CD14-positive monocyte (primary cell): ENCODE measurements at regions not wholly inside any gene's neighbourhood (a gene's known extent, or its start where the extent isn't known, plus 50 kb on each side); places are given as distances from the start of the nearest gene placed in this dataset.

ENCODE experiments used
- DNase-seq, 3 donors: peaks; one replicate each; pipeline ENCODE4 v3.0.0-alpha.2; 2011 to 2022
- H2AFZ ChIP-seq: 2 replicates; pipeline ENCODE4 v1.6.0; 2012; ENCODE audit warnings: mild to moderate bottlenecking, low read depth, low read length, inconsistent platforms; ENCODE audit not compliant: insufficient read depth, poor library complexity, severe bottlenecking
- H3K27ac ChIP-seq, 2 donors: 1 replicate in 1 of 2; 2 replicates in 1 of 2; pipeline ENCODE4 v1.5.1; 2012 to 2013; ENCODE audit warnings: low read length in 2 of 2, control low read depth in 1 of 2, inconsistent platforms in 1 of 2, low read depth in 1 of 2, mild to moderate bottlenecking in 1 of 2
- H3K27me3 ChIP-seq, 2 donors: one replicate each; pipeline versions ENCODE4 v1.6.0 to v1.6.1; 2011 to 2013; ENCODE audit warnings: low read length in 2 of 2; ENCODE audit not compliant: control insufficient read depth in 2 of 2, insufficient read depth in 2 of 2
- H3K36me3 ChIP-seq, 2 donors: replicated peaks in 1 of 2; 1 replicate in 1 of 2; 2 replicates in 1 of 2; pipeline versions ENCODE4 v1.5.1 to v1.6.1; 2012 to 2013; ENCODE audit warnings: low read length in 2 of 2, control low read depth in 1 of 2, inconsistent platforms in 1 of 2, mild to moderate bottlenecking in 1 of 2; ENCODE audit not compliant: insufficient read depth in 2 of 2, control insufficient read depth in 1 of 2
- H3K4me1 ChIP-seq, 2 donors: 1 replicate in 1 of 2; 2 replicates in 1 of 2; pipeline versions ENCODE4 v1.5.1 to v1.6.1; 2012 to 2013; ENCODE audit warnings: low read length in 2 of 2, control low read depth in 1 of 2, inconsistent platforms in 1 of 2, mild to moderate bottlenecking in 1 of 2, moderate library complexity in 1 of 2; ENCODE audit not compliant: insufficient read depth in 2 of 2, control insufficient read depth in 1 of 2
- H3K4me2 ChIP-seq: replicated peaks from 2 replicates; pipeline ENCODE3; 2012; ENCODE audit warnings: low read length, moderate library complexity, mild to moderate bottlenecking; ENCODE audit not compliant: poor library complexity, severe bottlenecking; ENCODE audit errors: extremely low read depth
- H3K4me3 ChIP-seq, 3 experiments: fragments of 200-600 bp in 1 of 3; sonication (generic) in 1 of 3; replicated peaks in 1 of 3; 1 replicate in 2 of 3; 2 replicates in 1 of 3; pipeline ENCODE4 v1.5.1; 2011 to 2013; ENCODE audit warnings: low read length in 3 of 3, mild to moderate bottlenecking in 3 of 3, control low read depth in 2 of 3, low read depth in 2 of 3, inconsistent platforms in 1 of 3, moderate library complexity in 1 of 3
- H3K79me2 ChIP-seq: 2 replicates; pipeline ENCODE4 v1.6.0; 2012; ENCODE audit warnings: mild to moderate bottlenecking, control low read depth, inconsistent platforms, low read length, moderate library complexity; ENCODE audit not compliant: insufficient read depth
- H3K9ac ChIP-seq: 2 replicates; pipeline ENCODE4 v1.6.0; 2017; ENCODE audit warnings: low read length, mild to moderate bottlenecking; ENCODE audit not compliant: insufficient read depth, poor library complexity, severe bottlenecking
- H3K9me3 ChIP-seq, 2 donors: replicated peaks in 1 of 2; 1 replicate in 1 of 2; 2 replicates in 1 of 2; pipeline versions ENCODE4 v1.5.1 to v1.6.1; 2012 to 2013; ENCODE audit warnings: low read length in 2 of 2, control low read depth in 1 of 2; ENCODE audit not compliant: control insufficient read depth in 1 of 2, insufficient read depth in 1 of 2
- H4K20me1 ChIP-seq: 2 replicates; pipeline ENCODE4 v1.6.0; 2012; ENCODE audit warnings: mild to moderate bottlenecking, low read length, control low read depth, moderate library complexity; ENCODE audit not compliant: insufficient read depth
- H3K27ac Mint-ChIP-seq, 7 donors: one replicate each; pipeline ENCODE4 v1.8.0; 2020; ENCODE audit warnings: mild to moderate bottlenecking in 7 of 7, mixed read lengths in 7 of 7, moderate library complexity in 6 of 7, inconsistent platforms in 2 of 7
- H3K27me3 Mint-ChIP-seq, 3 donors: one replicate each; pipeline ENCODE4 v1.8.0; 2021 to 2022; ENCODE audit warnings: low read depth in 3 of 3, mild to moderate bottlenecking in 3 of 3, mixed read lengths in 3 of 3, moderate library complexity in 3 of 3, inconsistent platforms in 1 of 3
- H3K36me3 Mint-ChIP-seq, 2 donors: one replicate each; pipeline ENCODE4 v1.8.0; 2020; ENCODE audit warnings: mixed read lengths in 2 of 2, inconsistent platforms in 1 of 2, mild to moderate bottlenecking in 1 of 2
- H3K4me1 Mint-ChIP-seq: one replicate; pipeline ENCODE4 v1.8.0; 2020; ENCODE audit warnings: mild to moderate bottlenecking, mixed read lengths
- H3K4me3 Mint-ChIP-seq, 2 donors: one replicate each; pipeline ENCODE4 v1.8.0; 2020; ENCODE audit warnings: mild to moderate bottlenecking in 2 of 2, mixed read lengths in 2 of 2, moderate library complexity in 1 of 2
- H3K9me3 Mint-ChIP-seq, 7 donors: one replicate each; pipeline ENCODE4 v1.8.0; 2020 to 2022; ENCODE audit warnings: mixed read lengths in 7 of 7, mild to moderate bottlenecking in 6 of 7, moderate library complexity in 6 of 7, inconsistent platforms in 2 of 7
- WGBS: methylation state at CpG from one replicate; pipeline ENCODE4 v1.1.5; 2013; ENCODE audit warnings: missing lambda C conversion rate; ENCODE audit not compliant: insufficient coverage; 5-methylcytosine and 5-hydroxymethylcytosine counted together
- intact Hi-C, 2 donors: fragments of 100-400 bp; cut with micrococcal nuclease; formaldehyde crosslinking; loops; one replicate each; pipeline versions ENCODE4 v1.15.0 to v1.15.1; 2023
- TF ChIP-seq, protein P1 (sequence below): fragments of 200-600 bp; IDR thresholded peaks from one replicate; pipeline ENCODE4 v1.8.0; 2022; ENCODE audit warnings: antibody characterized with exemption, mild to moderate bottlenecking

DNA sequence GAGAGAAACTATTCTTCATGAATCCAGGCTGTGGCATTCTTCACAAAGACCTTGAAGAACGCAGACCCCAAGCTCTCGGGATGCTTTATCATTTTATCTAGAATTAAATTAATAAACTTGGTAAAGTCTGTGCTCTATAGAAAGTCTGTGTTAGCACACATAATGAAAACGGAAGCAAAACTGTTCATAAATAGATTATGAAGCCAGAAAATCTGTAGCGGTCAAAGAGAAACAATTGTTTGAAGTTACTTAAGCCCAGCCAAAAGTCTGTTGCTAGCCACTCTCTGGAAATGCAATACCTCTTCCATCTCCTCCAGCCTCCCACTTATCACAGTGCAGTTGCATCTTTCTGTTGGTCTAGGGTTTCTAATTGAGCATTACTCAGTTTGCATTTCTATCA lies 375.9 kb downstream of the KIF4B start:
- H3K27me3 Mint-ChIP-seq, result peaks cover 0 to 2% (median 1%) of the 10 kb centered on the region in 3 donors
- Histone ChIP-seq H3K9ac (no peak overlapping the region), H3K9me3 (no peaks in the 10 kb centered on the region), H3K4me2 (no peak overlapping the region), H2AFZ (no peak overlapping the region), H3K79me2 (no peaks in the 10 kb centered on the region), H3K4me3 (no peak overlapping the region), H3K27me3 (no peaks in the 10 kb centered on the region), H4K20me1 (no peaks in the 10 kb centered on the region), H3K27ac (no peak overlapping the region), H3K36me3 (no peaks in the 10 kb centered on the region), H3K4me1 (no peaks in the 10 kb centered on the region)
- no peak for DNase-seq
- H3K4me3 Mint-ChIP-seq, result no peak overlapping the region
- TF ChIP-seq, protein P1, sequence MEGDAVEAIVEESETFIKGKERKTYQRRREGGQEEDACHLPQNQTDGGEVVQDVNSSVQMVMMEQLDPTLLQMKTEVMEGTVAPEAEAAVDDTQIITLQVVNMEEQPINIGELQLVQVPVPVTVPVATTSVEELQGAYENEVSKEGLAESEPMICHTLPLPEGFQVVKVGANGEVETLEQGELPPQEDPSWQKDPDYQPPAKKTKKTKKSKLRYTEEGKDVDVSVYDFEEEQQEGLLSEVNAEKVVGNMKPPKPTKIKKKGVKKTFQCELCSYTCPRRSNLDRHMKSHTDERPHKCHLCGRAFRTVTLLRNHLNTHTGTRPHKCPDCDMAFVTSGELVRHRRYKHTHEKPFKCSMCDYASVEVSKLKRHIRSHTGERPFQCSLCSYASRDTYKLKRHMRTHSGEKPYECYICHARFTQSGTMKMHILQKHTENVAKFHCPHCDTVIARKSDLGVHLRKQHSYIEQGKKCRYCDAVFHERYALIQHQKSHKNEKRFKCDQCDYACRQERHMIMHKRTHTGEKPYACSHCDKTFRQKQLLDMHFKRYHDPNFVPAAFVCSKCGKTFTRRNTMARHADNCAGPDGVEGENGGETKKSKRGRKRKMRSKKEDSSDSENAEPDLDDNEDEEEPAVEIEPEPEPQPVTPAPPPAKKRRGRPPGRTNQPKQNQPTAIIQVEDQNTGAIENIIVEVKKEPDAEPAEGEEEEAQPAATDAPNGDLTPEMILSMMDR, result no peak
- H3K4me1 Mint-ChIP-seq, result no peaks in the 10 kb centered on the region
- peaks cover 0 to 3% (median 0%) of the 10 kb centered on the region in 7 donors for H3K9me3 Mint-ChIP-seq
- no peaks in the 10 kb centered on the region for H3K36me3 Mint-ChIP-seq
- intact Hi-C loops, result no loop called here
- no peak overlapping the region for H3K27ac Mint-ChIP-seq
- no CpG with 5 or more reads among the region's 4 CpGs for WGBS

DNA sequence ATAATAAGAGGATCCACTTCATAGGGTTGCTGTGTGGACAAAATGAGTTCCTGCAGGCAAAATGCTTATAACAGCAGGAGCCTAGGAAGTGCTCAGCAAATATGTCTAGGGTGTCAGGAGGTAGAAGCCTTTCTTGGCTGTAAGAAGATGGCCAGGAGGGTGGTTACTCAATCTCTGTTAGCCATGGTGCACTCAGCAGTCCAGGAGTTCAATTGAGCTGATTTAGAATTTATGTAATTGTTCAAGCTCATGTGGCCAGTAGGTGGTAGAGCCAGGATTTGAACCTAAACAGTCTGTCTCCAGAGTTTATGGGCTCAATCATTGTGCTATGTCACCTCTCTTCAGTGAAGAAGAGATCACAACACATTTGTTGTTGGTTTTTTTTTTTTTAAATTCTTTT lies 381.2 kb downstream of the KIF4B start:
- intact Hi-C loops, result no loop called here
- Histone ChIP-seq H3K4me1 (no peaks in the 10 kb centered on the region), H3K4me3 (no peak overlapping the region), H2AFZ (no peak overlapping the region), H3K79me2 (no peaks in the 10 kb centered on the region), H4K20me1 (no peaks in the 10 kb centered on the region), H3K9ac (no peak overlapping the region), H3K4me2 (no peak overlapping the region), H3K27ac (no peak overlapping the region), H3K36me3 (no peaks in the 10 kb centered on the region), H3K9me3 (no peaks in the 10 kb centered on the region), H3K27me3 (no peaks in the 10 kb centered on the region)
- DNase-seq, result no peak
- peaks cover 0 to 4% (median 1%) of the 10 kb centered on the region in 7 donors for H3K9me3 Mint-ChIP-seq
- no peak overlapping the region for H3K27ac Mint-ChIP-seq
- no peak overlapping the region for H3K4me3 Mint-ChIP-seq
- TF ChIP-seq, protein P1, result no peak
- H3K27me3 Mint-ChIP-seq, result peaks cover 1 to 2% (median 2%) of the 10 kb centered on the region in 3 donors
- H3K4me1 Mint-ChIP-seq, result no peaks in the 10 kb centered on the region
- no peaks in the 10 kb centered on the region for H3K36me3 Mint-ChIP-seq
